CD4-positive, alpha-beta T cell treated with Interleukin-1 beta for 1 hour (primary cell): ENCODE measurements at regions not wholly inside any gene's neighbourhood (a gene's known extent, or its start where the extent isn't known, plus 50 kb on each side); places are given as distances from the start of the nearest gene placed in this dataset.
"Not testable (repeated sequence)": the region's sequence is repeated elsewhere in the genome, so short reads cannot be mapped to it uniquely, and the experiment has no call there.

ENCODE experiments used
- DNase-seq, 2 donors: peaks; one replicate each; pipeline ENCODE4 v3.0.0-alpha.2; 2020 to 2022

DNA sequence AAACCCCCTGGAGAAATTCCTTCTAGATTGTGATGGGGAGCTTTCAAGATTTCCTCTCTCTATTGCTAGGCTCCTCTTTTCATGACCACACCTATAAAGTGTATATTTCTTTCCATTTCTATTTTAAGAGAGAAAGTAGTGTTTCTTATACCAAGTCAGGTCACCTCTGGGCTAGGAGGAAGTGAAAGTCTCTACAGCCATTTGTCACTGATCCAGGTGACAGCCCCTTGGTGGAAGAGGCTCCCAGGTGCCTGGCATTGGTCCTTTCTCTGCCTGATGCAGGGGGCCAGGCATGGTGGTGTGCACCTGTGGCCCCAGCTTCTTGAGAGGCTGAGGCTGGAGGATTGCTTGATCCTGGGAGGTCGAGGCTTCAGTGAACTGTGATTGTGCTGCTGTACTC, 64.7 kb downstream of the DHCR7 start:
- peak in 1 of 2 donors; percentile 27 for DNase-seq

DNA sequence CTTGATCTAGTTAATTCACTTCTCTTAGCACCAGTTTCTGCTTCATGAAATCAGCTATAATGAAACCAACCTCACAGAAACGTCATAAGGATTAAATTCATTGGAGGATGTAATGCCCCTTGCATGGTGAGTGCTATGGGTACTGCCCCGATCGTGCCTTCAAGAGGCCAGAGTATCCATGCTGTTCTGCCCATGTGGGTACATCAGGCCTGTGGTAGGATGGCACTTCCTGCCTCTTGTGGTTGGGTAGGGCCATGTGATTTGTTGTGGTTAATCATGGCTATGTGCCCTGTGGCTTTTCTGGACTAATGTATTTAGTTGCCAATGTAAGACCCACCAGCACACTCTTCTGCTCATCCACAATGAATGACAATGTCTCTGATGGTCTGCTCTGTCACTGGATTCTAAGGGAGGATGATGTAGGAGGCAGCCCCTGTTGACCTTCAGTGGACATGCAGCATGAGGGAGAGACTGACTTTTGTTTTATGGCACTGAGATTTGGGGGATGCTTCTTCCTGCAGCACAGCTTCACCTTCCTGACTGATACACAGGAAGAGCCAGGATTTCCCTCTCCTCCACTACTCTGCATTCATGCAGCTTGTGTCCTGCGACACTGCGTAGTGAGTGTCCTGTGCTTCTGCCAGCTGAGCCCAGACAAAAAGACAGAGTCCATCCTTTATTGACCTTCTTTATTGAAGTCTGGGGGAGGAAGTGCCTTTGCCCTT, 66.2 kb downstream of the DHCR7 start:
- peak in 1 of 2 donors; percentile 23 for DNase-seq

DNA sequence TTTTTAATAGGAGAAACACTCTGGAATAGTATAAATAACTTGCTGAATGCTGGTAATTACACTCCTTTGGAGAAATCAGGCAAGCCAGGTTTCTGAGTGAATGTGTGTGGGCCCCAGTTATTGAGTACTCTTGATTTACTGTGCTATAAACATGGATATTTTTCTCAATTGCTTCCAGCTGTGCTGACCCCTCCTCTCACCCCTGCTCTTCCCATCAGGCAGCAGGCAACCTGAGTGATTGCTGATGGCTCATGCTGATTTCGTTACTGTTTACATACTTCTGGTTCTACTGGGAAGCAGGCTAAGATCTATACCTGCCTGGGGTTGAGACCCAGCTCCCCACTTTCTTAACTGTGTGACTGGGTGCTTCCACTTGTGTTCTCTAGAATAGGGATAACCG, 68.5 kb downstream of the DHCR7 start:
- no peak for DNase-seq

DNA sequence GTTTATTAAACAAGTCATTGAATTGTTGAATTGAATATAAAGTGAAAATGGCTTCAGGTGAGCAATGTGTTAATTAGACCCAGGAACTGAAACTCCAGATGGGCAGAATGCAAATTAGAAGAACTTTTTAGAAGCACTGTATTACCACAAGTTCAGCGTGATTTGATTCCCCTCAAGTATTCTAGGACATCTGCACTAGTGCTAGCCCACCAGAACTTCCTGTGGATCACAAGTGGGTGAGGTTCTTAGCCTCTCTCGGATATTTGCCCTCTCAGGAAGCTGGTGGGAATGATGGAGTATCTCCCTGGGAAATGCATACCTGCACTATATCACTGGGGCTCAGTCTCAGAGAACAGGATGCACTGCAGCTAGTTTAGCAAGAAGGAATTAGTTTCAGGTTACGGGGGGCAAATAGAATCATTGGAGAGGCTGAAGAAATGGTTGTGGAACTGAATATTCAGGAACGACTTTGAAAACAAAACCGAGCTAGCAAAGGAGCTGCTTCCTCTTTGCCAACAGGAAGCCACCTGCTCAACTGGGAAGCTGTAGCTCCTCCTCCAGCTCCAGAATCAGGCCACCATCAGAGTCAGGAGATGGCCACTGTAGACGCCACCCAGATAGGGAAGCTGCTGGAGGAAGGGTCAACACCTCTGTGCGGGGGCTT, 74.3 kb downstream of the DHCR7 start:
- DNase-seq, result no peak

DNA sequence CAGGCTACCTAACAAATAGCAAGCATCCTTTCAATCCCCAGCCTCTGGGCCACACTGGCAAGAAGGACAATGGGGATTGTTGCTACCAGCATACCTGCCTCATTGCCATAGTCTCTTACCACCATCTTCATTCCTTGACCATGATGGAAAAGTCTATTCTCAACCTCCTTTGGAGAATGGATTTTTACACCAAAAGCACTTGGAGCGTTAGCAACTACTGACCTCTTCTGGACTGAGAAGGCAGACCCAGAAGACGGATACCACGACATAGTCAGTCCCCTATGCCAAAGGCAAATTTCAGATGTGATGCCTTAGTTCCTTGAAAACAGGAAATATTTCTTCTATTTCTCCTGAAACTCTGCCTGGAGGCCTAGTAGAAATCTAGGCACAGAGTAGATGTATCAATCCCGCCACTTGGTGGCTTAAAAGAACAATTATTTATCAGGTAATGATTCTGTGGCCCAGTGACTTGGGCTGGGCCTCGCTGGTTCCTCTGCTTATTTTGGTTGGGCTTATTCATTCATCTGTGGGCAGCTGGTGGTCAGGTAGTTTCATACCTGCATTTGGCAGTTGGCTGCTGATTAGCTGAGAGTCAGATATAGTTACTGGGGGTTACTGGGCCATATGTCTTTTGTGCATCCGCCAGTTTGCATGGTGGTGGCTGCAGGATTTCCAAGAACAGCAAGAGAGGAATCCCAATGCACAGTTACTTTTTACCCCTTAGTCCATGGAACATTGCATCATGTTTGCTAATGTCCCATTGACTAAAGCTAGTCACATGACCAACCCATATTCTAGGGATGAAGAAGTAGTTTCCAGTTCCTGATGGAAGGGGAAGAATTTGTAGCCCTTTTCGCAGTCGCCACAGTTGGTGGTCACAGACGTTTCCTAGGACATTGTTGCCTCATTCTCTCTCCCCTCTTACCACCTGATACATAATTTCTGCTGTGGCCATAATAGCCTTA, 75.2 kb downstream of the DHCR7 start:
- no peak for DNase-seq

DNA sequence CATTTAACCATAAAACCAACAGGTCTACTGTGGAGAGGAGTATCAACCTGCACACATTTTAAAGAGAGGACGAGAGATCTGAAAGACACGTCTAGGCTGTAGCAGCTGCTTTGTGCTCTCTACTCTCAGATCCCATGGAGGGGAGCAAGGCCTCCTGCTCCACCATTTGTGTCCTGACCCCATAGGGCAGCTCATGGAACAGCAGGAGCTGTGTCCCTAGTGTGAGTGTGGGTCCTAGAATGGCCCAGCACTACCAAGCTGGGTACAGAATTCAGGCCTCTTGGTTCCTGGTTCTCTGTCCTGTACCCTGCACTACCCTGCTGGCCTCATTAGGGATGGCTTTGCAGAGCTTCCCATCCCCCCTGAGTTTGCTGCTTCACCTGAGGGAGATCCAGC, 76.5 kb downstream of the DHCR7 start:
- DNase-seq, result no peak

DNA sequence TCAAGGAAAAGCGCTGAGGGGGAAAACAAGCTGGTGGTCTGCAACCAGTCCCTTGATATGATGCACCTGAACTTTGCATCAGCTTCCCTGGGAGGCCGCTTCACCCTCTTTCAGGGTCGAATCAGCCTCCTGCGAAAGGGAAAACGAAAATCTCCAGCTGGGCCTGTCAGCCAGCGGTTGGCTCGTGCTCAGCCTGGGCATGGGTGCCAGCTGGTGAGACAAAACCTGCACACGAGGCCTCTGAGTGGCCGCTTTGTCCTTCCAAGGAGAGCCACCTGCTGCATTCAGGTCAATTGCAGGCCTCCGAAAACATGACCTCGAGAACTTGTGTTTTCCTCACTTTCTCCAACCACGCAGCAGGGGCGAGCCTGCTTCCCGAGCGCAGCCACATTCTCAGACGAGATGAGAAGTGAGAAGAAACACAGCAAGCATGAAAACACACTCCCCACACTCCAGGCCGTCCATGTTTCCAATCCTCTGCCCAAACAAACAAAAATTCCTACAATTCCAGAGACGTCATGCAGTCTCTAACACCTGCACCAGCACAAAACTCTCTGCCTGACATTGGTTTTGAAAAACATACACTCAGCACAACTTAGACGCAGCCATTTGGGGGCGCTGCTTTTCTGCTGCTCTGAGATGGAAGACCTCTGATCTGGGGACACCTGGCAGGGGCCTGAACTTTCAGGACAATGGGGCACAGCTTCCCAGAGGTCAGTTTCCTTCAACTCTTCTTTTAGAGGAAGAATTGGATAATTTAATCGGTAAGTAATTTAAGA, 77.1 kb downstream of the DHCR7 start:
- DNase-seq, result no peak

DNA sequence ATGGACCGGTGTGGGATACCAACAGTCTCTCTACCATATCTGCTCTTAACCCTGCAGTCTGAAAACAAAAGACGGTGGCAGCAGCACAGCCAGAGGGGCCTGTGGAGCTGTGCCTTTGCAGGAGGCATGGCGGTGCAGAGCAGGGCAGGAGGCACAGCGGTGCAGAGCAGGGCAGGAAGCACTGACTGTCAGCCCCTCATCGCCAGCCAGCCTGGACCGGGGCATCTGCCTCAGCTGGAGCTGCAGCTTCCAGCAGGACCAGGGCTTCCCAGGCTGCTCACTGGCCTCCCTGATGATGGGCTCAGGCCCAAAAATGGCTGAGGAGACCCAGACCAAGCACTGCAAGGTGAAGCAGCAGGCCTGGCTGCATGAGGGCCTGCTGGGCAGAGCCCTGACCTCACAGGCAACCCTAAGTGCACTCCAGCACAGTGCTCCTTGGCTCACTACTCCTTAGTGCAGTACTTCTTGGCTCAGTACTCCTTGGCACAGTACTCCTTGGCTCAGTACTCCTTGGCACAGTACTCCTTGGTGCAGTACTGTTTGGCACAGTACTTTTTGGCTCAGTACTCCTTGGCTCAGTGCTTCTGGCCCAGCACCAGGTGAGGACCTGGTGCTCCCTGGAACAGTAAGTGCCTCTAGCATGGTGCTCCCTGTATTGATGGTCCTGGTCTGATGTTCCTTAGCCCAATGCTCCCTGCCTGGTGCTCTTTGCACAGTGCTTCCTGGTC, 78.0 kb downstream of the DHCR7 start:
- no peak for DNase-seq

DNA sequence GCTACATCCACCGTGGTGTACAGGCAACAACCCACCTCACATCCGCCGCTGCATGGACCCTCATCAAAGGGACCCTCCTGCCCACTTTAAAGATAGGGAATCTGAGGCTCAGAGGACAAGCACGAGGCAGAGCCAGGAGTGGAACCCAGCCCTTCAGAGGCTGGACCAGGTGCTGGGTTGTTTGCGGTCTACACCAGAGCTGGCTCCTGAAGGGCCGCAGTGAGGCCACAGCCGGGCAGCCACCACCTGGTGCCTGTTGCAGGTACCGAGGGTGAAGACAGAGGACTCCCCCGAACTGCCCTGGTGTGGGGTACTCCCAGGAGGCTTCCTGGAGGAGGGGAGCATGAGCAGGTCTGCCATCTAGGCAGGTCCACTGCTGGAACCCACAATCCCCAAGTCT, 78.8 kb downstream of the DHCR7 start:
- DNase-seq, result no peak

DNA sequence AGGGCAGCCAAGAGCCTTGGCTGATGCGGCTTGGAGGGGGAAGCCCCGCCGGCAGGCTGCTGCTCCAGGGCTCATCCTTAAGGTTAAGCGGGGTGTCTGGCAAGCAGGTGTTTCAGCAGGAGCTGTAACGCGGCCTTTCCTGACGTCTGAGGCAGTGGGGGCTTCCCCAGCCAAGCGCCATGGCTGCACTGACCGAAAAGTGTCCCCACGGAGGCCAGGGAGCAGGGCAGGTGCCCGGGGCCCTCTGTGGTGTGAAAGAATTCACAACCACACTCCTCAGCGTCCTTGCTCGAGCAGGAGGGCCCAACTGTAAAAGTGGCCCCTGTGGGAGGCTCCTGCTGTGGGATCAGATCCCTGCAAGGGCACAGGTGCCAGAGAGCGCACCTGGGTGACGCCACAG, 79.2 kb downstream of the DHCR7 start:
- DNase-seq, result no peak

DNA sequence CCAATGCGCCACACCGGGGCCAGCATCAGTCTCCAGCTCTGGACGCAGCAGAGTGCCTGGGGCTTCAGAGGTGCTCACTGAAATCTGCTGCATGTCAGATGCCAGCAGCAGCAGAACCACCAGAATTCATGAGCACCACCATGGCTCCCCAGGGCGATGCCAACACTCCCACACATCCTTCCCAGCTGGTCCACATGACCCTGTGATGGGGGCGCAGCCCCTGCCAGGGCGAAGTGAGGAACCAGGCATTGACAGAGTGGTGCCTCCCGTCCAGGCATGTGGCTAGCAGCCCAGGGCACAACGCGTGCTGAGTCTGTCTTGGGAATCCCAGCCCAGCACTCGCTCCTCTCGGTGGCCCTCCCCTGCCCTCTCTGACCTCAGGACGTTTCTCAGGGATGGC, 80.4 kb downstream of the DHCR7 start:
- DNase-seq, result no peak

DNA sequence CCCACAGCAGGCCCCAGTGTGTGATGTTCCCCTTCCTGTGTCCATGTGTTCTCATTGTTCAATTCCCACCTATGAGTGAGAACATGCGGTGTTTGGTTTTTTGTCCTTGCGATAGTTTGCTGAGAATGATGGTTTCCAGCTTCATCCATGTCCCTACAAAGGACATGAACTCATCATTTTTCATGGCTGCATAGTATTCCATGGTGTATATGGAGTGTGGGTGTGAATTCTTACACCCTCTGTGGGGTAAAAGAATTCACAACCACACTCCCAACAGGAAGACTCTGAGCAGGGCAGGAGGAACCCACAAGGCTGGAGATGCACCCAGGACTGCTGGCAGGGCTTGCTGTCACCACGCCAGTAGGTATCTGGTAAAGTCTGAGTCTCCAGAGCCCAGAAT, 80.9 kb downstream of the DHCR7 start:
- DNase-seq, result not testable (repeated sequence)

DNA sequence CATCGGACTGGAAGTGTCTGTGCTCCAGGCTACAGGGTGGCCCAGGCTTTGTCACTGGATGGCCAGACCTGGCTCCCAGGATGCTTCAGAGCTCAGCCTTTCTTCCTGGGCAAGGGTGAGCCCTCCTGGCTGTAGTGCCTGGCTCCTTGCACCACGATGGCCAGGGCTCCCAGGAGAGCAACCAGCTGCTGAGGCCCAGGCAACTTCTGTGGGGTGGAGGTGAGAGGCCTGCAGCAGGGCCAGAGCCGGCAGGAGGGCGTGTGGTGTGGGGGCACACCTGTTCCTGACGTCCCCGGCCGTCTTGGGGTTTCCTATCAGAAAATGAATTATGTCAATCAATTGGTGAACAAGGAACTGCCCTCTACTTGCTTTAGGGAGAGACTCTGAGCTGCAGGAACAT, 82.1 kb downstream of the DHCR7 start:
- no peak for DNase-seq

DNA sequence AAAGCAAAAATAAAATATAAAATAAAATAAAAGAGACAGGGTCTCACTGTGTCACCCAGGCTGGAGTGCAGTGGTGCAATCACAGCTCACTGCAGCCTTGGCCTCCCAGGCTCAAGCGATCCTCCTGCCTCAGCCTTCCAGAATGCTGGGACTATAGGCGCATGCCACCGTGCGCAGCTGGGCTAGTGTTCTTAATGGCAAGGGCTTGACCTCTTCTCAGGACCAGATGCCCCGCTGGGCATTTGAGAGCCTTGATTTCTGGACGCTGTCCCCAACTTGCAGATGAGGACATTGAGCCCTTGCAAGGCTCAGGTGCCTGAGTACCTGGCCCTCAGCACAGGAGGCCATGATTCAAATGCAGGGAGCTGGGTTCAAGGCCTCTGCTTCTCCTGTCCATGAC, 82.6 kb downstream of the DHCR7 start:
- DNase-seq, result no peak

DNA sequence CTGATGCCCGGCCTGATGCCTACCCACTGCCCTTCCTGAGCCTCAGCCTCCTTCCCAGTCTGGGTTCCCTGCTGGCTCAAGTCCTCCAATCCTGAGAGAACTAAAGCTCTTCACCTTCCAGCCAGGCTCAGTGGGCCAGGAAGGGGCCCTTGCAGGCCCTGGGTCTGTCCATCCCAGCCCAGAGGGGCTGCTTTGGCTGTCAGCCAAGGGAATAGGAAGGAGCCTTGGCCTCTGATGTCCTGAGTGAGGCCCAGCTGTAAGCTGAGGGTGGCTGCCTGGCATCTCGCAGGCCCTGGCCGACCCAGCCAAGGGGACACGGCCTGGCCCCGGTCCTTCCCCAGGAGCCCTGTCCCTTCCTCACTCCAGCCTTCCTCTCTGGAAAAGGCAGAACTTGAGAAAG, 83.4 kb downstream of the DHCR7 start:
- no peak for DNase-seq

DNA sequence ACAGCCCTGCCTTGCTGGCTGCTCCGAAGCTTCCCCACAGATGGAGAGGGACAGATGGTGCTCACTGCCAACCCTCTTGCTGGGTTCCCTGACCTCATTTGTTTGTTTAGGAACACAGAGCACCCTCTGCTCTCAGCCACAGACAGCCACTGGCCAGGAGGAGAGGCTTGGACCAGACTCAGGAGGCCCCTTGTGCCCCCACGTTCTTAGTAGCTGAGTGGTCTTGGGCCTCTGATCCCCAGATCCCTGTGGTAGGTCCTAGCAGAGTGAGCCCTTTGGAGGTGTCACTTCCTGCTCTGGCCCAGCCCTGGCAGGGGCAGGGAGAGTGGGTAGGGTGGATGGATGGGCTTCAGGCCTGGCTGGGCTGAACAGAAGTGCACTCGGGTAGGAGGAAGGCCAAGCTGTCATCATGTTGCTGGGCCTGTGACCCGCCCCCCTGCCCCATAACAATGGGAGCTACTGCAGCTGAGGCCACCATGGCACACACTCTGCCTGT, 84.0 kb downstream of the DHCR7 start:
- no peak for DNase-seq

DNA sequence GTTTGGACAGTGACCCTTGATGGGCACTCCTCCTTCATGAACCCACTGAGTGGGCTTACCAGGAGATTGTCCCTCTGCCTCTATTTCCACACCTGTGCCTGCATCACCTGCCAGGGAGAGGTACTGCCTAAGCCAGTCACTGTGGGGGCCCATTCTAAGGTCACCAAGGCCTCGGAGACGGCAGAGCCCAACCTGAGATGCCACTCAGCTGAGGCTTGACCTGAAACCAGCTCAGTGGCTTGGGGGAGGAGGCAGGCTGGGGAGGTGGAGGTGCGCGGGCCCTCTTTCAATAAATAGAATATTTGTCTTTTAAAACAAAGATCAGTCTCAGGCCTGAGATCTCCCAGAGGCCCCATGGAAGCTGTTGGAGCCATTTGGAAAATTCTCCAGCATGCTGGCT, 84.5 kb downstream of the DHCR7 start:
- DNase-seq, result no peak

DNA sequence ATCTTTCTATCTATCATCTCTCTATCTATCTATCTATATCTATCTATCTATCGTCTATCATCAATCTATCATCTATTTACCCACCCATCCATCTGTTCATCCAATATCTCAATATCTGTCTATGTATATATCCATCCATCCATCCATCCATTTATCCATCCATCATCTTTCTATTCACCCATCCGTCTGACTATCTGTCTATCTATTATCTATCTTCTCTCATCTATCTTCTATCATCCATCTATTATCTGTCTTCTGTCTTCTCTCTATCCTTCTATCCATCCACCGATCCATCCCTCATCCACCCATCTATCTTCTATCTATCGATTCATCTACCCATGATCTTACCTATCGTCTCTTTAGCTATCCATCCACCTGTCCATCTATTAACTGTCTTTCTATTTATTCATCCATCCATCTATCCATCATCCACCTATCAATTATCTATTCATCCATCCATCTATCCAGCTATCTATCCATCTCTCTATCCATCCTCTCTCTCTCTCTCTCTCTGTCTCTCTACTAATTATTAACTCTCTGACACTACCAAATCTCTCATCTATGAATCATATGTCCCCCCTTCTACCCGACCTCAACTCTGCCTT, 89.1 kb downstream of the DHCR7 start:
- DNase-seq, result no peak

DNA sequence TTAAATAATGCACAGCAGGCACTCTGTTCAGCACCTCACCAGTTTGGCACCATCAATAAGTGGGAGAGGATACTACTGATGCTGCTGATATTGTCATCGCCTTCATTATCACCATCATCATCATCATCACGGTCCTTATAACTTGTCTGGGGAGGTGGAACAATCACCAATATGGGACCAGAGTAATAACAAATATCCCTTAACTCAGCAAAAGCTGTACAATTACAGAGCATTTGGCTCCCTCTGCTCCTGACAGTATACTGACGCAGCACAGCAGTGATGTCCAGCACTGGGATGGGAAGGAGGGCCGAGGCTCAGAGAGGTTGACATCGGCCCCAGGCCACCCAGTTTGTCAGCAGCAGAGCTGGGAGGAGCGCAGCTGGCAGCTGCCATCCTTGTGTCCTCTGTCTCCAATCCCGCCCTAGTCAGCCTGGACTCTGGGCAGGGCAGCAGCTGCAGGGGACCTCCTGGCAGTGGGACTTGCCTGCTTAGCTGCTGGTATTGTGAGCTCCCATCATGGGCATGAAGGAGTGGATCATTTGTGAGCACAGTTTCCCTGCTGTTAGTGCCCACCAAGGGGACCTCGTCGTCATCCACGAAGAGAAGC, 90.0 kb downstream of the DHCR7 start:
- no peak for DNase-seq

DNA sequence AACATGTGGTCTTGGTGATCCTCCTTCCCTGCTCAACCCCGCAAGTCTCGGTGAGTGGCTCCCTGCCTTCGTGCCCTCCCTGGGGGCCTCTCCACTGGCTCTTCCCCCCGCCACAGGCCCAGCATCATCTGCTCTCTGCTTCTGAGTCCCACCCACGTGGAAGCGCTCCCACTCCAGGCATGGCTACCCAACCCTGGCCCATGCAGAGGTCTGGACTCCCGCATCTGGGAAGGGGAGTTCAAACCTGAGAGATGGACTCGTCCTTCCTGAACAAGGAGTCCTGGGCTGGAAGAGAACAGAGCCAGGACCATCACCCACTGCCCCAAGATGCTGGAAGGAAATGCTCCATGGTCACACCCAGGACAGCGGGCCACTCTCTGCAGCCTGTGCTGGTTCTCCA, 90.8 kb downstream of the DHCR7 start:
- no peak for DNase-seq

DNA sequence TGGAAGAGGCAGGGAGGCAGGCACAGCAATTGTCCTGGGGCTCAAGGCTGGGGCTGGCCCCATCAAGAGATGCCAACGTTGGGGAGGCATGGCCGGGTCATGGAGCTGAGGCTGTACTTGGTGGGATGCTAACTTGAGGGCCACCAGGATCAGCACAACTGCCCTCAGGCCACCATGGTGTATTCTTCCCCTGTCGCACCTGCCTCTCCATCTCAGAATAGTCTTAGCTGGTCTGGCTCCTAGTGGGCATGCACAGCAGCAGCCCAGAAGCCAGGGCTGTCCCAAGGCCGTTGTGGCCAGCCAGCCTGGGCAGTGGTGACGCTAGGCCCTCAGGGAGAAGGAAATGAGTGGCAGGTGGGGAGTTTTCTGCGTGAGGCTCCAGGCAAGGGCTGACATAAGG, 91.3 kb downstream of the DHCR7 start:
- no peak for DNase-seq
